Breast epithelium (tissue), 4 donors: ENCODE measurements at regions not wholly inside any gene's neighbourhood (a gene's known extent, or its start where the extent isn't known, plus 50 kb on each side); places are given as distances from the start of the nearest gene placed in this dataset.

Experiments used
- DNase-seq, 2 donors: peaks; one replicate each; pipeline ENCODE4 v3.0.0-alpha.2; 2019; ENCODE audit warnings: low spot score in 2 of 2
- H3K27ac ChIP-seq, 2 donors: fragments of 200-600 bp; sonication (generic) in 1 of 2; one replicate each; pipeline ENCODE4 v1.5.1; 2016 to 2019; ENCODE audit warnings: mild to moderate bottlenecking in 1 of 2
- H3K27me3 ChIP-seq, 2 donors: fragments of 200-600 bp; sonication (generic) in 1 of 2; one replicate each; pipeline versions ENCODE4 v1.5.1 to v1.6.0; 2017 to 2019; ENCODE audit warnings: control low read depth in 1 of 2, mild to moderate bottlenecking in 1 of 2
- H3K36me3 ChIP-seq: fragments of 200-600 bp; one replicate; pipeline ENCODE4 v1.5.1; 2019
- H3K4me1 ChIP-seq, 2 donors: fragments of 200-600 bp; sonication (generic); one replicate each; pipeline ENCODE4 v1.5.1; 2016 to 2019; ENCODE audit warnings: control low read depth in 1 of 2
- H3K4me3 ChIP-seq, 3 donors: fragments of 200-600 bp; sonication (generic); 1 replicate in 2 of 3; 2 replicates in 1 of 3; pipeline ENCODE4 v1.5.1; 2016 to 2019; ENCODE audit warnings: mild to moderate bottlenecking in 3 of 3, moderate library complexity in 2 of 3
- H3K9me3 ChIP-seq, 2 donors: fragments of 200-600 bp; sonication (generic) in 1 of 2; one replicate each; pipeline ENCODE4 v1.5.1; 2016 to 2019; ENCODE audit warnings: control low read depth in 1 of 2
- CTCF ChIP-seq, 3 donors: fragments of 450-650 bp; IDR thresholded peaks; one replicate each; pipeline ENCODE4 v1.5.1; 2016 to 2017; ENCODE audit warnings: antibody characterized with exemption in 3 of 3, mild to moderate bottlenecking in 3 of 3, moderate library complexity in 3 of 3
- POLR2A ChIP-seq: fragments of 450-650 bp; IDR thresholded peaks from one replicate; pipeline ENCODE4 v1.6.1; 2016; ENCODE audit warnings: antibody characterized with exemption, mild to moderate bottlenecking, moderate library complexity
- POLR2AphosphoS5 ChIP-seq, 3 donors: sonication (generic); formaldehyde crosslinking; IDR thresholded peaks; one replicate each; pipeline ENCODE4 v1.6.1; 2017; ENCODE audit warnings: antibody characterized with exemption in 3 of 3
- intact Hi-C: fragments of 100-400 bp; cut with DNase I; formaldehyde crosslinking; loops from one replicate; pipeline ENCODE4 v1.15.1; 2023; ENCODE audit warnings: low total_unique reads

DNA sequence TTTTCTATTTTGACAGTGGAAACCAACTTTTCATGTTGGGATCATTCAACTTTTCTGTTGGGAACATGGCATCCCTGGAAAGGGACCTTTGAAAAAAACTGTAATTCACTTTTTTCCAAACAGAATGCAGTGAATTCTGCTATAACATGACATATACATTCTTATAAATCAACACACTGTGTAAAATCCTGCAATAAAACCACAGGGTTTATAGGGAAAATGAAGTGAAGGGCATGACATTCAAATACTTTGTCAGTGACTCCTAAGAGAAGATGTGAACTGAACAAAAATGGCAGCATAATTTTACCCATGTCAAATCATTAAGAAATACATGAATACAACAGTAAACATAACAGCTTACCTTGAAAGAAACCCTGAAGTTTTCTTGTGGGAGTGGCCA is 264.5 kb upstream of the ANKRD50 start:
- no peaks in the 10 kb centered on the region for H3K4me1 ChIP-seq
- H3K27ac ChIP-seq, result no peak overlapping the region
- intact Hi-C loops, result no loop called here
- TF ChIP-seq CTCF (IDR thresholded peaks at IDR 0.05) (no peak), POLR2AphosphoS5 (IDR thresholded peaks at IDR 0.05) (no peak)
- DNase-seq, result no peak
- H3K27me3 ChIP-seq, result no peaks in the 10 kb centered on the region
- no peaks in the 10 kb centered on the region for H3K9me3 ChIP-seq
- no peaks in the 10 kb centered on the region for H3K36me3 ChIP-seq
- H3K4me3 ChIP-seq, result no peak overlapping the region

GRCh38 chr4:124974152-124974551 is 261.6 kb upstream of the ANKRD50 start:
- Histone ChIP-seq H3K4me1 (no peaks in the 10 kb centered on the region), H3K9me3 (no peaks in the 10 kb centered on the region), H3K36me3 (no peaks in the 10 kb centered on the region), H3K27ac (no peak overlapping the region), H3K4me3 (no peak overlapping the region), H3K27me3 (no peaks in the 10 kb centered on the region)
- no peak for DNase-seq
- TF ChIP-seq CTCF (IDR thresholded peaks at IDR 0.05) (no peak), POLR2AphosphoS5 (IDR thresholded peaks at IDR 0.05) (no peak), POLR2A (no peak)
- intact Hi-C loops, result no loop called here

GRCh38 chr4:124973716-124974115 is 261.2 kb upstream of the ANKRD50 start:
- TF ChIP-seq POLR2AphosphoS5 (IDR thresholded peaks at IDR 0.05) (no peak), POLR2A (no peak), CTCF (IDR thresholded peaks at IDR 0.05) (no peak)
- H3K36me3 ChIP-seq, result no peaks in the 10 kb centered on the region
- DNase-seq, result no peak
- no peak overlapping the region for H3K27ac ChIP-seq
- no peaks in the 10 kb centered on the region for H3K4me1 ChIP-seq
- H3K9me3 ChIP-seq, result no peaks in the 10 kb centered on the region
- H3K4me3 ChIP-seq, result no peak overlapping the region
- intact Hi-C loops, result no loop called here
- no peaks in the 10 kb centered on the region for H3K27me3 ChIP-seq

GRCh38 chr4:124970011-124970410 is 257.5 kb upstream of the ANKRD50 start:
- Histone ChIP-seq H3K4me3 (no peak overlapping the region), H3K36me3 (no peaks in the 10 kb centered on the region), H3K27me3 (no peaks in the 10 kb centered on the region), H3K4me1 (no peaks in the 10 kb centered on the region), H3K9me3 (no peaks in the 10 kb centered on the region), H3K27ac (no peak overlapping the region)
- no peak for DNase-seq
- intact Hi-C loops, result no loop called here
- no peak for TF ChIP-seq POLR2A
- no peak for TF ChIP-seq POLR2AphosphoS5 (IDR thresholded peaks at IDR 0.05)
- TF ChIP-seq CTCF (IDR thresholded peaks at IDR 0.05), result no peak

DNA sequence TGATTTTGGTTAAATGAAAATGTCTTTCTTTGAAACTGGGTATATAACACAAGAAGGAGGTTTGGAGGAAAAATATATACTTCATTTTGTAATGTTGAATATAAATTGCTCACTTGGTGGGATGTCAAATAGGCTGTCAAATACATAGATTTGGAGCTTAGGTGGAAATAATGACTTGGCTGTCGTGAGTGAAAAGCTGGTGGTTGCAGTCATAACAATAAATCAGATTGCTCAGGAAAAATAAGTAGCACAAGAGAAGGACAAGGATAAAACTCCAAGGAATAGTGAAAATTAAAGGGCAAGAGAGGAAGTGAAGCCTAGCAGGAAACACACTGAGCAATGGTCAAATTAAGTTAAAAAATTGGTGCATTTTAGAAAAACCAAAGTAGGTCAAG is 253.0 kb upstream of the ANKRD50 start:
- intact Hi-C loops, result no loop called here
- Histone ChIP-seq H3K27ac (no peak overlapping the region), H3K27me3 (no peaks in the 10 kb centered on the region), H3K4me1 (no peaks in the 10 kb centered on the region), H3K9me3 (peaks cover 10 to 11% of the 10 kb centered on the region in 2 donors), H3K4me3 (no peak overlapping the region), H3K36me3 (no peaks in the 10 kb centered on the region)
- no peak for DNase-seq
- TF ChIP-seq POLR2A (no peak), POLR2AphosphoS5 (IDR thresholded peaks at IDR 0.05) (no peak), CTCF (IDR thresholded peaks at IDR 0.05) (no peak)
